HUES6 (cell line): ENCODE measurements at regions not wholly inside any gene's neighbourhood (a gene's known extent, or its start where the extent isn't known, plus 50 kb on each side); places are given as distances from the start of the nearest gene placed in this dataset.

Experiments used
- H3K27ac ChIP-seq: 2 replicates; pipeline ENCODE4 v1.7.0; 2013; ENCODE audit warnings: low read depth, mild to moderate bottlenecking, low read length, inconsistent platforms
- H3K27me3 ChIP-seq: 2 replicates; pipeline ENCODE4 v1.6.1; 2013; ENCODE audit warnings: low read length; ENCODE audit not compliant: control insufficient read depth, insufficient read depth
- H3K36me3 ChIP-seq: 2 replicates; pipeline ENCODE4 v1.6.1; 2013; ENCODE audit warnings: low read length; ENCODE audit not compliant: control insufficient read depth, insufficient read depth
- H3K4me1 ChIP-seq: 2 replicates; pipeline ENCODE4 v1.6.1; 2013; ENCODE audit warnings: low read length; ENCODE audit not compliant: control insufficient read depth, insufficient read depth
- H3K4me3 ChIP-seq: 2 replicates; pipeline ENCODE4 v1.5.1; 2013; ENCODE audit warnings: low read depth, low read length
- H3K9ac ChIP-seq: one replicate; pipeline ENCODE4 v1.6.1; 2013; ENCODE audit warnings: mild to moderate bottlenecking, low read length
- H3K9me3 ChIP-seq: 2 replicates; pipeline ENCODE4 v1.6.1; 2013; ENCODE audit warnings: low read depth, low read length; ENCODE audit not compliant: control insufficient read depth, insufficient read depth

DNA sequence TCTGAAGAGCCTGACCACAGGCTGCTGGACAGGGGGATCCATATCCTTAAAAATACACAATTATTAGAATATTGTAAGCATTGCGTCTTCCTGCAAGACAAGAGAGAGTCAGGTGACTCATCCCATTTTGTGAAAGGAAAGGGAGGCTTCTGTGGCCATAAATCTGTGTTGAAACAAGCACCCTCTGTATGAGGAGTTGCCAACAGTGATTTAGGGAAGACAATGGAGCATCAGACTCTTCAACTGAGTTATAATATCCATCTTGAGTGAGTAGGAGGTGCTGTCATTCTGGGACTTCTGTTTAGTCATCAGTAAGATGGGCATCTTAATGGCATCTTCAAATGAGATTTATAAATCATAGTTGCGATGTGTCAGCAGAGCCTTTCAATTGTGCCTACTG, 554.5 kb downstream of the AACS start:
- Histone ChIP-seq H3K27me3 (no peaks in the 10 kb centered on the region), H3K36me3 (no peaks in the 10 kb centered on the region), H3K9me3 (no peaks in the 10 kb centered on the region), H3K9ac (no peak overlapping the region), H3K4me3 (no peak overlapping the region), H3K4me1 (no peaks in the 10 kb centered on the region), H3K27ac (no peak overlapping the region)

DNA sequence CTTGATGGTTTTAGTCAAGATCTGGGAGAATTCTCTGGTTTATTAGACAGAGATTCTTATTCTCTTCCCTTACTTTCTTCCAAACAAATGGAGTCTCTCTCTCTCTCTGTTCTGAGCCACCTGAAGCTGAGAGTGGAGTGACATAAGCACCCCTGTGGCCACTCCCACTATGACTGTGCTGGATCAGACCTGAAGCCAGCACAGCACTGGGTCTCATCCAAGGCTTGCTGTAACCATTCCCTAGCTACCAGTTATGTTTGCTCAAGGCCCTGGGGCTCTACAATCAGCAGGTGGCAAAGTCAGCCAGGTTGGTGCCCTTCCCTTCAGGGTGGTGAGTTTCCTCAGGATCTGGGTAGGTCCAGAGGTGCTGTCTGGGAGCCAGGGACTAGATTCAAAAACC, 568.5 kb downstream of the AACS start:
- no peaks in the 10 kb centered on the region for H3K27me3 ChIP-seq
- H3K4me3 ChIP-seq, result no peak overlapping the region
- H3K36me3 ChIP-seq, result no peaks in the 10 kb centered on the region
- no peak overlapping the region for H3K27ac ChIP-seq
- H3K9ac ChIP-seq, result no peak overlapping the region
- no peaks in the 10 kb centered on the region for H3K9me3 ChIP-seq
- H3K4me1 ChIP-seq, result no peaks in the 10 kb centered on the region

DNA sequence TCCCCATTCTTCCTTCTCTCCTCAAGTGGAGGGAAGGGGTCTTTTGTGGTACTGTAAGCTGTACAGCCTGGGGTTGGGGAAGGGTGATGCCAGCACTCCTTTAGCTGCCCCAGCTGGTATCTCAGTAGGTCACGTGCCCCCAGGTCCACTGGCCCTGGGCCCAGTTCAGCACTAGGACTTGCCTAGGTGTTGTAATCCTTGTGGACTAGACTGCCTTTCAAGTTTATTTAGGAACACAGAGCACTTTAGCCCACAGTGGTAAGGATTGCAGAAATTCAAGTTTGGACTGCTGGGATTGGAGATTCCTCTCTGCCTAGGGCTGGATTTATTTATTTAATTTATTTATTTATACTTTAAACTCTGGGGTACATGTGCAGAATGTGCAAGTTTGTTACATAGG, 569.6 kb downstream of the AACS start:
- no peaks in the 10 kb centered on the region for H3K4me1 ChIP-seq
- H3K36me3 ChIP-seq, result no peaks in the 10 kb centered on the region
- no peak overlapping the region for H3K4me3 ChIP-seq

DNA sequence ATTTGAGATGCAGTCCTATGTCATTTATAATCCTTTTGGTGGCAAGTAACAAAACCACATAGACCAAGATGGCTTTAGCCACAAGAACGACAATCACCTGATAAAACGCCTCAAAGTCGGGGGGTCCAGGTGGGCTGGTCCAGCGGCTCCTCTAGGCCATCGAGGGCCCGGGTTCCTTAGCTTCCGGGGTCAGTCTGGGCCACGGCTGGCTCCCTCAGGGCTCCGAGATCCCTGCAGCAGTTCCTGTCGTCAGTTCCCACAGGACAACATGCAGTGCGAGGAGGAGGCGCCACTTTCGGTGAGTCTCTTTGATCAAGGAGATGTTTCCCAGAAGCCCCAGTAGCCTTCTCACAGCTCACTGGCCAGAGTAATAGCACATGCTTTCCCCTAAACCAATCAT, 574.6 kb downstream of the AACS start:
- Histone ChIP-seq H3K4me1 (no peaks in the 10 kb centered on the region), H3K9ac (no peak overlapping the region), H3K27me3 (no peaks in the 10 kb centered on the region), H3K36me3 (no peaks in the 10 kb centered on the region), H3K9me3 (no peaks in the 10 kb centered on the region), H3K27ac (no peak overlapping the region), H3K4me3 (no peak overlapping the region)

More for the DNA sequence above, 569.6 kb downstream of the AACS start:
- Histone ChIP-seq H3K9ac (no peak overlapping the region), H3K9me3 (no peaks in the 10 kb centered on the region), H3K27me3 (no peaks in the 10 kb centered on the region), H3K27ac (no peak overlapping the region)

DNA sequence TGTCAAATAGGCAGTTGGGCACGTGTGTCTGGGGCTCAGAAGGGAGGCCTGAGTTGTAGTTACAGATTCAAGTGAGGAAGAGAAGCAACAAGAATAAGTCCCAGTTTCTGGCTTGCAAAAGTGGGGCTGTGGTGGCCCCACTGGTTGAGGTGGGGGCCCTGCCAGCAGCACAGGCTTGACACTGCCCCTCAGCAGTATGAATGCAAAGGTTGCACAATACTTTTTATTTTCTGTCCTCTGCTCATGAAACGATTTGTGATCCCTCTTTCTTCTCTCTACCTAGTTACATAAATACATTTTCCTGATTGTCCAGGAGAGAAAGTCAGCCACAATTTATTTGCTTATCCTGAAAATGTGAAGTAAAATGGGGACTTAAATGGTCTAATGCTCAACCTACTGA, 577.8 kb downstream of the AACS start:
- Histone ChIP-seq H3K36me3 (no peaks in the 10 kb centered on the region), H3K9me3 (no peaks in the 10 kb centered on the region), H3K27me3 (no peaks in the 10 kb centered on the region), H3K4me1 (no peaks in the 10 kb centered on the region), H3K9ac (no peak overlapping the region), H3K4me3 (no peak overlapping the region), H3K27ac (no peak overlapping the region)

DNA sequence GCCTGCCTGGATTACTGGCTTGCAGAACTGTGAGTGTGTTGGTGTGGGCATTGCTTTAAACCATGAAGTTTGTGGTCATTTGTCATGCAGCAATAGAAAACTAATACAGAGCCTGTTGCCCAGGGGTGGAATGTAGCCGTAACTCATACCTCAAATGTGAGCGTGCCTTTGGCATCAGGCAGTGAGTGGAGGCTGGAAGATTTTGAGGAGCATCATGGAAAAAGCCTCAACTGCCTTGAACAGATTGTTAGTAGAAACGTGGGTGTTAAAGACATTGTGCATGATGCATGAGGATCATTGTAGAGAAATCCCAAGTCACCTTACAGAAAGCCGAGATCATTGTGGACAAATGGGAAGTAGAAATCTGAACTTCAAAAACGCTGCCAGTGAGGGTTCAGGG, 580.5 kb downstream of the AACS start:
- Histone ChIP-seq H3K9me3 (no peaks in the 10 kb centered on the region), H3K36me3 (no peaks in the 10 kb centered on the region), H3K9ac (no peak overlapping the region), H3K4me3 (no peak overlapping the region), H3K27me3 (no peaks in the 10 kb centered on the region), H3K4me1 (no peaks in the 10 kb centered on the region), H3K27ac (no peak overlapping the region)

DNA sequence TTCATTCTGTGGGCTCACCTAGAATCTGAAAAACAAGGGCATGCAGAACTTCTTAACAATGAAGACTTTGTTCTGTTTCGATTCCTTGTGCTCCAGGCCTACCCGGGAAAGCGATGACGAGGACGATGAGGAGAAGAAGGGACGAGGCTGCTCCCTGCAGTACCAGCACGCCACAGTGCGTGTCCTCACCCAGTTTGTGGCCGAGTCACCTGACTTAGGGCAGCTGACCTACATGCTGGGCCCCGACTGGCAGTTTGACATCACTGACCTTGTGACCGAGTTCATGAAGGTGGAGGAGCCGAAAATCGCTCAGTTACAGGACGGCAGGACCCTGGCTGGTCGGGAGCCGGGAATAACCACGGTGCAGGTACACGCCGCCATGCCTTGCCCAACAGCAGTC, 585.4 kb downstream of the AACS start:
- no peaks in the 10 kb centered on the region for H3K9me3 ChIP-seq
- no peaks in the 10 kb centered on the region for H3K36me3 ChIP-seq
- H3K27me3 ChIP-seq, result no peaks in the 10 kb centered on the region
- no peak overlapping the region for H3K27ac ChIP-seq
- H3K9ac ChIP-seq, result no peak overlapping the region
- H3K4me1 ChIP-seq, result no peaks in the 10 kb centered on the region
- H3K4me3 ChIP-seq, result no peak overlapping the region

DNA sequence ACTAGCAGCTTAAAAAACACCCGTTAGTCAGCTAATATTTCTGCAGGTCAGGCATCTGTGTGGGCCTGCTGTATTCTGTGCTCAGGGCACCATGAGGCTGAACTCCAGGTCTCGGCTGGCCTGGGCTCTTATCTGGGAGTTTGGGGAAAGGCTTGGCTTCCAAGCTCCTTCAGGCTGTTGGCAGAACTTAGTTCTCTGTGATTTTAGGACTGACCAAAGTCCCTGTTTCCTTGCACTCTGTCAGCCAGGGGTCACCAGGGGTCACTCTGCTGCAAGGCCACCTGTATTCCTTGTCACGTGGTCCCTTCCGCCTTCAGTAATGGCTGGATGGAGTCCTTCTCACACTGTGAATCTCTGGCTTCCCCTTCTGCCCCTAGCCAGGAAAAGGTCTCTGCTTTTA, 586.4 kb downstream of the AACS start:
- H3K9me3 ChIP-seq, result no peaks in the 10 kb centered on the region
- H3K27me3 ChIP-seq, result no peaks in the 10 kb centered on the region
- H3K36me3 ChIP-seq, result no peaks in the 10 kb centered on the region
- no peak overlapping the region for H3K9ac ChIP-seq
- H3K4me3 ChIP-seq, result no peak overlapping the region
- H3K27ac ChIP-seq, result no peak overlapping the region
- no peaks in the 10 kb centered on the region for H3K4me1 ChIP-seq

DNA sequence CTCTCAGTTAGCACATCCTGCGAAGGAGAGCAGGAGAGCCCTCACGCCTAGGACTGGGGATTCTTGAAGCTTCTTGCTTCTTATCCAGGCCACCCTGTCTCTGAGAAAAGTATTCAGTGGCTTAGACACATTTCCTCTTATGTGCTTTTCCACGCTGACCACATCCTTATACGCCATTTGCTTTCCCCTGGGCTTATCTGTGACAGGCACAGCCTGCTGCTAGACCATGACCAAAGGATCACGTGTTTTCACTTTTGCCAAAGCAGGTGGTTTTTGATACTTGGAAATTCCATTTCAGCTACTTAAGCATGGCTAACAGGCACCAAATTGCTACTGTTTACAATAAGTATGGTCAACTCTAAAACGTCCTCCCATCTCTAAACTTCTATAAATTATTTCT, 587.4 kb downstream of the AACS start:
- Histone ChIP-seq H3K9me3 (no peaks in the 10 kb centered on the region), H3K27me3 (no peaks in the 10 kb centered on the region), H3K36me3 (no peaks in the 10 kb centered on the region), H3K9ac (no peak overlapping the region), H3K4me3 (no peak overlapping the region), H3K4me1 (no peaks in the 10 kb centered on the region), H3K27ac (no peak overlapping the region)

DNA sequence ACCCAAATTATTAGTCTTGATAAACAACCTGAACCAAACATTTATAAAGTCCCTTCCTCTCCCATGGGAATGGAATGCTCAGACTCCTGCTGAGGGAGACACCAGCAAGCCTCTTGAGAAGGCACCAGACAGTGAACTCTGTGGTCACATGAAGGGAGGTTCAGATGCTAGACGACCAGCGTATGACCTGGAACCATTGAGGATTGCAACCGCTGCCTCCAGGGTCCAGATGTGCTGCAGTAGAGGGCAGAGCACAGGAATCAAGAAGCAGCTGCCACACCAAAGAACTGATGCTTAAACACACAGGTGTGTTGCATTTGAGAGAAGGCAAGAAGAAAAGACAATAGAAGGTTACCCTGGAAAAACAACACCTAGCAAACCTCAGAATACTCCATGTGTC, 592.4 kb downstream of the AACS start:
- Histone ChIP-seq H3K27ac (no peak overlapping the region), H3K9ac (no peak overlapping the region), H3K4me1 (no peaks in the 10 kb centered on the region), H3K27me3 (no peaks in the 10 kb centered on the region), H3K36me3 (no peaks in the 10 kb centered on the region), H3K4me3 (no peak overlapping the region), H3K9me3 (no peaks in the 10 kb centered on the region)

DNA sequence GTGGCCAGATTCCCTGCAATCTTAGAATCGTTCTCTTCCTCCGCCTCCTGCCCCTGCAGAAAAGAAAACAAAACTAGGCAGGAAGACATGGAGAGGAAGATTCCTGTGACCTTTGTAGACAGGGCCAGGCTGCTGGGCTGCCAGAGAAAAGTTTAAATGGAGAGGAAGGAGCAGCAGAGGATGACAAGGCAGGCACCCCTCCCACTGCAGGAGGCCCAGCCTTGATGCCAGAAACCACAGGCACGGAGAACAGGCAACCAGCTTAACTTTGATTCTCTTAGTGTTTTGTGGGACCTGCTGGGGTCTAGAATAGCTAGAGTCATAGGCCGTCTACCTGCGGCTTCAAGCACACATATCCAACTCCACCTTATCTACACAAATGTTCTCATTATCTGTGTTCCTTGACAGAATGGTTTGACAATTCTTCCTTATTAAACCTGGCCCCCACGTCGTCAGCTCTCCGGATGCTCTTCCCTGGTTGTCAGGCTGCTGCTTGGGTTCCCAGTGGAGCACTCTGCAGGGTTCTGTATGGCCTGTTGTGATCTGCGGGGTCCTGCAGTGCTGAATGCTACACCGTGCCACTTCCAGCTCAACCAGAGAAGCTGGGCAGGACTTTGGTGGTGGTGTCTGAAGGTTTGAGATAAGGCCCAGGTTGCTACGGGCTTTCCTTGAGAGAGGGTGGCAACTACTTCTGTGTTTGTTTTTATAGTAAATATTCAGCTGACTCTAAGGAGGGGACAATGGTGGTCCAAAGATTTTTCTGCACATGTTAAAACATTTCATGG, 609.5 kb downstream of the AACS start:
- H3K27me3 ChIP-seq, result no peaks in the 10 kb centered on the region
- H3K4me1 ChIP-seq, result 0 out of 2 replicates have a peak, but pooled peaks cover 2% of the 10 kb centered on the region
- H3K27ac ChIP-seq, result no peak overlapping the region
- no peak overlapping the region for H3K9ac ChIP-seq
- no peaks in the 10 kb centered on the region for H3K36me3 ChIP-seq
- no peak overlapping the region for H3K4me3 ChIP-seq
- H3K9me3 ChIP-seq, result no peaks in the 10 kb centered on the region
